Muscle of leg (tissue), 3 donors: ENCODE measurements at regions not wholly inside any gene's neighbourhood (a gene's known extent, or its start where the extent isn't known, plus 50 kb on each side); places are given as distances from the start of the nearest gene placed in this dataset.

Source experiments
- DNase-seq: peaks from one replicate; pipeline ENCODE4 v3.0.0; 2013
- H3K27ac ChIP-seq: one replicate; pipeline ENCODE4 v1.5.1; 2013; ENCODE audit warnings: mild to moderate bottlenecking, low read length, control low read depth
- H3K27me3 ChIP-seq: one replicate; pipeline ENCODE4 v1.6.1; 2013; ENCODE audit warnings: low read length; ENCODE audit not compliant: control insufficient read depth, insufficient read depth
- H3K36me3 ChIP-seq: one replicate; pipeline ENCODE4 v1.6.1; 2013; ENCODE audit warnings: low read length; ENCODE audit not compliant: control insufficient read depth, insufficient read depth
- H3K4me1 ChIP-seq: one replicate; pipeline ENCODE4 v1.6.1; 2013; ENCODE audit warnings: low read length; ENCODE audit not compliant: control insufficient read depth, insufficient read depth
- H3K4me3 ChIP-seq: one replicate; pipeline ENCODE4 v1.5.1; 2013; ENCODE audit warnings: low read length, control low read depth
- H3K9me3 ChIP-seq: replicated peaks from 2 replicates; pipeline ENCODE4 v1.6.1; 2013; ENCODE audit warnings: low read depth, low read length; ENCODE audit not compliant: control insufficient read depth
- WGBS: methylation state at CpG from one replicate; pipeline ENCODE4 v1.1.5; 2013; ENCODE audit warnings: missing lambda C conversion rate; ENCODE audit not compliant: insufficient coverage; 5-methylcytosine and 5-hydroxymethylcytosine counted together

DNA sequence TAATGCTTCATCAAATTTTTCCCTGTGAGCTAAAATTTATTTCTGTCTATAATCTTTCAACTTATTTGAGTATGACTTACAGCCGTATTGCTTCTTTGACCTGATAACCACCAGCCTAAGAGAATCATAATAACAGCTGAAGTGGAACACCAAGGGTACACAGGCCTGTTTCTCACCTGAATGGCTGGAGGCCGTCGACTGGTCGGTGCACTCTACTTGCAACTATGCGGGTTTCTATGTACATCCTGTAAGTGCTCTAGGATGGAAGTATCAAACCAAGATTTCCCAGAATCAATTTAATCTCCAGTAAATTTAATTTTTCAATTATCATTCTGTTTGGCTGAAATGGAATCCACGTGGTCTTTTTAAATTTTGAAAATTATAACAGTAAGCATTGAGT is 504.8 kb upstream of the PHF14 start:
- Histone ChIP-seq H3K4me3 (no peak overlapping the region), H3K9me3 (no peaks in the 10 kb centered on the region), H3K36me3 (no peaks in the 10 kb centered on the region), H3K4me1 (no peaks in the 10 kb centered on the region), H3K27me3 (no peaks in the 10 kb centered on the region), H3K27ac (no peak overlapping the region)
- DNase-seq: no peak
- WGBS: 80% methylated on average over 1 of the region's 6 CpGs

DNA sequence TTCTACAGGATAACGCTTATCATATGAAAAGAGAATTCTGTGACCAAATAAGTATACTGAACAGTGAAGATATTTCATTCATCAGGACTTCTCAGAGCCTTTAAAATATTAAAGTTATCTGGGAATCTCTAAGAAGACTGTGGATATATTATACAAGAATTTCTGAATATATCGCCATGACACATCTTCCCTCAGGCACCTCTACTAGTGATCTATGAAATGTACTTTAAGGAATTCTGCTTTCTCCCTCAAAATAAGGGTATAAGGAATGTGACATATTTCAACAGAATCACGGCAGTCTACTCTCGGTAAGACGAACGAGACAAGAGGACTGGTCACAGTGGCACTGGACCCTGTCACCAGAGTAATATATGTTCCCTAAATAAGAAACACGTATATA is 504.2 kb upstream of the PHF14 start:
- H3K4me1 ChIP-seq: no peaks in the 10 kb centered on the region
- no peaks in the 10 kb centered on the region for H3K27me3 ChIP-seq
- H3K36me3 ChIP-seq: no peaks in the 10 kb centered on the region
- H3K4me3 ChIP-seq: no peak overlapping the region
- H3K9me3 ChIP-seq: no peaks in the 10 kb centered on the region
- WGBS: no CpG with 5 or more reads among the region's 7 CpGs
- no peak overlapping the region for H3K27ac ChIP-seq
- no peak for DNase-seq

DNA sequence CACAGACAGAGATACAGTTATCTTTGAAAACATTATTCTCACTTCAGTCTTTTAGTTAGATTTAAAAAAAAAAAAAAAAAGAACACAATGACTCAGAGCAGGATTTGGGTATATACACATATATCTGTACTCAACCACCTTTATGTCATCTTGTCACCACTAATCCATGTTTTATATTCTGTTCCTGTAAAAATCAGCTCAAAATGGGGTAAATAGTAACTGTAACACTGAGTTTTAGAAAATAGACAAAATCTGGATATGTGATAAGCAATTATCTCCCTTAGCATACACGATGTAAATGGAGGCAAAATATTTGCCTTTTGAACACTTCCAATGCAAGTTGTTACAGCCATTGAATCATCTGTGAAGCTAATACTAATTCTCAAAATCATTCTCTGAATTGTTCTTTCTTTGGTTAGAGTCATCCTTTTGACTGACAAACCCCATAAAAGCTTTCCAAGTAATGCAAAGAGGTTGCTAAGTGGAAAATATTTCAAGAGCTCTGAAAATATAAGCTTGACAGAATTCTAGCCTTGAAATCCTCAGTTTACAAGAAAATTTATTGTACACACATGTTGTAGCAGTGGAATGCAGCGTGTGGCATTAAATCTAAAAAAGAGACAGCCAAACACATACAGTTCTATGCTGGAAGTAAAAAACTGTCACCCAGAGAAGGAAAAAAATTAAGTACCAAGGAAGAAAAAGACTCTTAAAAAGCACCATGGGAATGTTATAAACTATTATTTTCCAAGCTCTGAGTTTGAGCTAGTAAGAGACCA is 502.2 kb upstream of the PHF14 start:
- peak; percentile 15 for DNase-seq
- WGBS: no CpG with 5 or more reads among the region's 2 CpGs
- H3K36me3 ChIP-seq: no peaks in the 10 kb centered on the region
- no peaks in the 10 kb centered on the region for H3K9me3 ChIP-seq
- no peaks in the 10 kb centered on the region for H3K27me3 ChIP-seq
- H3K4me1 ChIP-seq: no peaks in the 10 kb centered on the region
- no peak overlapping the region for H3K4me3 ChIP-seq
- H3K27ac ChIP-seq: no peak overlapping the region

DNA sequence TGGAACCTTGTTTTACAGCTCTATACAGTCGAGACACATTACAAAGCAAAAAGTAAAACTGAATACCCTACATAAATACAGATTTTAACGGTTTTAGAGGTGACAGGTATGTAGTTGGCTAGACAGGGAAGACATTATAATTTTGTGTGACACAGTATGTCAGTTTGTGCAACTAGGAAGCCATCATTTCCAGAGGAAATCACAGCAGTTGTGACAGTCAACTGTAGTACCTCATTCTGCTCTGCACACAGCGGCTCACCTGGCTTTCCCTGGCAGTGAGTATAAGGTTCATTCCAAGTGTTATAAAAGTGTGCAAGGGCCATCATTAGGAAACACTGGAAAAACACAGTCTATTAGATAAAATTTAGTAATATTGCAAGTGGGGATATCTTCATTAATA is 501.6 kb upstream of the PHF14 start:
- H3K4me1 ChIP-seq: no peaks in the 10 kb centered on the region
- no peaks in the 10 kb centered on the region for H3K27me3 ChIP-seq
- no peak overlapping the region for H3K27ac ChIP-seq
- H3K4me3 ChIP-seq: no peak overlapping the region
- no peaks in the 10 kb centered on the region for H3K36me3 ChIP-seq
- H3K9me3 ChIP-seq: no peaks in the 10 kb centered on the region
- whole genome bisulfite sequencing: no CpG with 5 or more reads among the region's 3 CpGs
- DNase-seq: no peak

DNA sequence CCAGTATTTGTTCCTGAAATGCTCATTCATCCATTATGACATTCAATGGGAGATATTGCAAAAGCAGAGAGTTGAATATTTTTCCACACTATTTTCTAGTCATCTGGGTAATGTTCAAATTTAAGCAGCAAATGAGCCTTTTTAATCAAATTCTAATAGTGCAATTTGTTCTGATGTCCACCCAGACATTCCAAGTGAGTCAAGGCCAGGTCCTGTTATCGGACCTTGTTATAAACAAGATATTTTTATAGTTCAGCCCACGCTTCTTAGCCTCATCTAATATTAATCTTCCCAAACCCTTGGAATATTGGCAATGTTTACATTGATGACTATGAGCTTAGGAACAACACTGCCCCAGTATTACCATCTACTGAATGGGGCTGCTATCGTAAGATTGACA is 500.1 kb upstream of the PHF14 start:
- H3K9me3 ChIP-seq: no peaks in the 10 kb centered on the region

DNA sequence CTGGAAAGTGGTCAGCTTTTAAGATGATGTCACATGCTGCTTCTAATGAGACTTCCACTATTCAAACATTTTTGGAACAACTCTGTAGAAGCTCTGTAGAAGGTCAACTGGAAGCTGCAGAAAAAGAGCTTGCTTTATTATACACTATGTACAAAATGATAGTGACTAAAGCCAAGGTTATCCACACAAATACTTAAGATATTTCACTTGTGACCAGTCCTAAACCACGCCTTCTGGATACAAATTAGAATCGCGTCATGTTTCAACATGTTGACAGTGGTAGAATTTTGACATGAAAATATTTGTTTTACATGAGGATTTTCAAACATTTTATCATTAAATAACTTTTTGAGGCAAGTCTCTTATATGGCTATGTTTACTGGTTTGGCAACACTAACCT is 499.6 kb upstream of the PHF14 start:
- H3K36me3 ChIP-seq: no peaks in the 10 kb centered on the region
- no peaks in the 10 kb centered on the region for H3K9me3 ChIP-seq
- no CpG with 5 or more reads among the region's 3 CpGs for WGBS
- H3K27me3 ChIP-seq: no peaks in the 10 kb centered on the region
- H3K4me3 ChIP-seq: no peak overlapping the region
- no peak overlapping the region for H3K27ac ChIP-seq
- H3K4me1 ChIP-seq: no peaks in the 10 kb centered on the region
- no peak for DNase-seq

More for the DNA sequence above, 500.1 kb upstream of the PHF14 start:
- WGBS: no CpG with 5 or more reads among the region's 3 CpGs
- Histone ChIP-seq H3K4me1 (no peaks in the 10 kb centered on the region), H3K36me3 (no peaks in the 10 kb centered on the region), H3K27ac (no peak overlapping the region), H3K4me3 (no peak overlapping the region), H3K27me3 (no peaks in the 10 kb centered on the region)
- no peak for DNase-seq

DNA sequence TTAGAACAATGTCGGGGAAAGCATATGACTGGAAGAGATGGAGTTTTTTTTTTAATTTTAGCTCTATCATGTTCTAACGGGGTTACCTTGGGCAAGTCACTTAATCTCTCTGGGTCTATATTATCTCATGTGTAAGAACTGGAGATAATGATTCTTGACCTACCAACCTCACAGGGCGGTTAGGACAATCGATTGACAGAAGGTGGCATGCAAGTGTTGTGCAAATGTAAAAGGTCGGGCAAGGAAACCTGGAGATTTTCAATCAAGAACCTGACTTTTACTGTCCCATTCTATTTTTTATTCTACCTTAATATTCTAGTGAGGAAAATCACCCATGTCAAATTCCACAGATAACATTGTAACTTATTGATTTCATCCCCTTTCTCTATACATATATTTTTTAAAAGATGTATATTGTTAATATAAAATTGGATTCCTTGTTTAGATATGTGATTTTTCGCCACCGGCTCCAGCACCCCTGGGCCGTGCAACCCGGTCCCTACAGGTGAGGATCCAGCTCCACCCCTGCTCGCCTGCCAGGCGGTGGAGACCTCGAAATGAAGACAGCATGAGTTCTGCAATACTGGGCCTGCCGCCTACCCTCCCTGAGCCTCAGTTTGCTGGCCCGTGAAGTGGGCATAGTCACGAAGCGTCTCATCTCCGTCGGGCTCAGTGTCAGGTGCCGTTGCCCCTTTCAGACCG is 497.6 kb upstream of the PHF14 start:
- 97% methylated on average over 13 of the region's 20 CpGs for WGBS
- H3K27me3 ChIP-seq: no peaks in the 10 kb centered on the region
- DNase-seq: no peak

DNA sequence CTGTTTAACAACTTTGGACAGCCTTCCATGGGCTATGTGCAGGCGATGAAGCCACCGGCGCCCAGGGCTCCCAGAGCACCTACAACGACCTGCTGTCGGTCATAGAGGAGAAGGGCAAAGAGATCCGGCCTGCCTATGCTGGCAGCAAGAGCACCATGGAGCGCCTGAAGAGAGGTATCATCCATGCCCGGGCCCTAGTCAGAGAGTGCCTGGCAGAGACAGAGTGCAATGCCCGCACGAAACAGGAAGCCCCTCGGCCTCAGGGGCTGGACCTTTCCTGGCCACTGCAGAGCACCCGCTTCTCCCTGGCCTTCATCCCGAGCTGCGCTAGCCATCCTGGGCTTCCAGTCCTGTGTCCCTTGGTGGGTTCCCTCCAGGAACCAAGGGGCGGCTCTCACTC is 497.0 kb upstream of the PHF14 start:
- Histone ChIP-seq H3K27me3 (no peaks in the 10 kb centered on the region), H3K27ac (no peak overlapping the region), H3K36me3 (no peaks in the 10 kb centered on the region), H3K4me3 (no peak overlapping the region), H3K9me3 (no peaks in the 10 kb centered on the region), H3K4me1 (no peaks in the 10 kb centered on the region)
- 94% methylated on average over 15 of the region's 15 CpGs for whole genome bisulfite sequencing
- DNase-seq: no peak

More for the DNA sequence above, 497.6 kb upstream of the PHF14 start:
- no peaks in the 10 kb centered on the region for H3K4me1 ChIP-seq
- H3K27ac ChIP-seq: no peak overlapping the region
- no peak overlapping the region for H3K4me3 ChIP-seq
- H3K36me3 ChIP-seq: no peaks in the 10 kb centered on the region
- H3K9me3 ChIP-seq: no peaks in the 10 kb centered on the region

GRCh38 chr7:10483671-10484070 is 490.0 kb upstream of the PHF14 start:
- no peaks in the 10 kb centered on the region for H3K36me3 ChIP-seq

GRCh38 chr7:10484767-10485166 is 488.9 kb upstream of the PHF14 start:
- H3K4me1 ChIP-seq: no peaks in the 10 kb centered on the region
- DNase-seq: no peak
- H3K9me3 ChIP-seq: no peaks in the 10 kb centered on the region
- no peaks in the 10 kb centered on the region for H3K36me3 ChIP-seq
- H3K27me3 ChIP-seq: no peaks in the 10 kb centered on the region
- no peak overlapping the region for H3K27ac ChIP-seq
- H3K4me3 ChIP-seq: no peak overlapping the region

More at GRCh38 chr7:10483671-10484070, 490.0 kb upstream of the PHF14 start:
- Histone ChIP-seq H3K4me3 (no peak overlapping the region), H3K4me1 (no peaks in the 10 kb centered on the region), H3K27me3 (no peaks in the 10 kb centered on the region), H3K9me3 (no peaks in the 10 kb centered on the region), H3K27ac (no peak overlapping the region)
- no peak for DNase-seq
- WGBS: 80% methylated on average over 2 of the region's 5 CpGs
